SH-SY5Y (cell line): ENCODE measurements at regions not wholly inside any gene's neighbourhood (a gene's known extent, or its start where the extent isn't known, plus 50 kb on each side); places are given as distances from the start of the nearest gene placed in this dataset.

Source experiments
- GATA2 ChIP-seq: IDR thresholded peaks from 2 replicates; pipeline ENCODE4 v1.6.1; 2011; ENCODE audit warnings: mild to moderate bottlenecking, low read depth, low read length
- GATA3 ChIP-seq: IDR thresholded peaks from 2 replicates; pipeline ENCODE4 v1.6.1; 2011; ENCODE audit warnings: low read depth, mild to moderate bottlenecking, low read length, moderate library complexity

GRCh38 chr14:85224241-85224640 is 305.7 kb upstream of the FLRT2 start:
- TF ChIP-seq GATA2 (no peak), GATA3 (no peak)
